ENCODE measurements at regions not wholly inside any gene's neighbourhood (a gene's known extent, or its start where the extent isn't known, plus 50 kb on each side); places are given as distances from the start of the nearest gene placed in this dataset.

- no peak for TF ChIP-seq CTCF (IDR thresholded peaks at IDR 0.05; ENCODE audit: extremely low read depth in 1 of 2, insufficient read depth in 1 of 2, low read depth in 1 of 2, low read length in 2 of 2)
- no peak for TF ChIP-seq JUN (IDR thresholded peaks at IDR 0.05; ENCODE audit: borderline replicate concordance, insufficient read depth, insufficient read length, low read depth)
- no peak for TF ChIP-seq GATA2 (IDR thresholded peaks at IDR 0.05; ENCODE audit: insufficient read depth, insufficient read length, low read depth, low read length)
- no peak for TF ChIP-seq POLR2A (IDR thresholded peaks at IDR 0.05; ENCODE audit: low read depth, low read length)
- no peak for TF ChIP-seq POLR2AphosphoS5 (IDR thresholded peaks at IDR 0.05; ENCODE audit: insufficient read depth, low read depth, low read length)
- no peak for TF ChIP-seq MAX (IDR thresholded peaks at IDR 0.05; ENCODE audit: insufficient read depth, insufficient read length)
Measured at GRCh38 chr16:88318051-88318450, 64.7 kb upstream of the ZNF469 start.
